ENCODE measurements at regions not wholly inside any gene's neighbourhood (a gene's known extent, or its start where the extent isn't known, plus 50 kb on each side); places are given as distances from the start of the nearest gene placed in this dataset.

DNA sequence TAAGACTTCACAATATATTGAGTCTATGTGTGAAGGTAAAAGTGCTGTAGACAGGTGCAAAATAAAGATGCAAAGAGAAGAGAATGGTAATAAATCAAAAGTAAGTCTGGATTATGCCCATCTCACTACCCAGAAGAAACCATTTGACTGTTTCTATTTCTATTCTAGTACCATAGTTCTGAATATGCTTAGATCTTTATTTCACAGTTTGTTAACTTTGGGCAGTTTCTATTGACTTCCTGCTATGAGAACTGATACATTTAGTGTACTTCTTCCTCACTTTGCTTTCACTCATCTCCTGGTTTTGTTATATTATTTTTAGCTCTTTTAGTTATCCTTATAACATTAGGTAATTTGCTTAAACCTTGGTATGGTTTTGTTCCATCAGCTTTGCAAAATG lies 94.9 kb downstream of the HS1BP3 start (continued):
- TF ChIP-seq, protein P1, sequence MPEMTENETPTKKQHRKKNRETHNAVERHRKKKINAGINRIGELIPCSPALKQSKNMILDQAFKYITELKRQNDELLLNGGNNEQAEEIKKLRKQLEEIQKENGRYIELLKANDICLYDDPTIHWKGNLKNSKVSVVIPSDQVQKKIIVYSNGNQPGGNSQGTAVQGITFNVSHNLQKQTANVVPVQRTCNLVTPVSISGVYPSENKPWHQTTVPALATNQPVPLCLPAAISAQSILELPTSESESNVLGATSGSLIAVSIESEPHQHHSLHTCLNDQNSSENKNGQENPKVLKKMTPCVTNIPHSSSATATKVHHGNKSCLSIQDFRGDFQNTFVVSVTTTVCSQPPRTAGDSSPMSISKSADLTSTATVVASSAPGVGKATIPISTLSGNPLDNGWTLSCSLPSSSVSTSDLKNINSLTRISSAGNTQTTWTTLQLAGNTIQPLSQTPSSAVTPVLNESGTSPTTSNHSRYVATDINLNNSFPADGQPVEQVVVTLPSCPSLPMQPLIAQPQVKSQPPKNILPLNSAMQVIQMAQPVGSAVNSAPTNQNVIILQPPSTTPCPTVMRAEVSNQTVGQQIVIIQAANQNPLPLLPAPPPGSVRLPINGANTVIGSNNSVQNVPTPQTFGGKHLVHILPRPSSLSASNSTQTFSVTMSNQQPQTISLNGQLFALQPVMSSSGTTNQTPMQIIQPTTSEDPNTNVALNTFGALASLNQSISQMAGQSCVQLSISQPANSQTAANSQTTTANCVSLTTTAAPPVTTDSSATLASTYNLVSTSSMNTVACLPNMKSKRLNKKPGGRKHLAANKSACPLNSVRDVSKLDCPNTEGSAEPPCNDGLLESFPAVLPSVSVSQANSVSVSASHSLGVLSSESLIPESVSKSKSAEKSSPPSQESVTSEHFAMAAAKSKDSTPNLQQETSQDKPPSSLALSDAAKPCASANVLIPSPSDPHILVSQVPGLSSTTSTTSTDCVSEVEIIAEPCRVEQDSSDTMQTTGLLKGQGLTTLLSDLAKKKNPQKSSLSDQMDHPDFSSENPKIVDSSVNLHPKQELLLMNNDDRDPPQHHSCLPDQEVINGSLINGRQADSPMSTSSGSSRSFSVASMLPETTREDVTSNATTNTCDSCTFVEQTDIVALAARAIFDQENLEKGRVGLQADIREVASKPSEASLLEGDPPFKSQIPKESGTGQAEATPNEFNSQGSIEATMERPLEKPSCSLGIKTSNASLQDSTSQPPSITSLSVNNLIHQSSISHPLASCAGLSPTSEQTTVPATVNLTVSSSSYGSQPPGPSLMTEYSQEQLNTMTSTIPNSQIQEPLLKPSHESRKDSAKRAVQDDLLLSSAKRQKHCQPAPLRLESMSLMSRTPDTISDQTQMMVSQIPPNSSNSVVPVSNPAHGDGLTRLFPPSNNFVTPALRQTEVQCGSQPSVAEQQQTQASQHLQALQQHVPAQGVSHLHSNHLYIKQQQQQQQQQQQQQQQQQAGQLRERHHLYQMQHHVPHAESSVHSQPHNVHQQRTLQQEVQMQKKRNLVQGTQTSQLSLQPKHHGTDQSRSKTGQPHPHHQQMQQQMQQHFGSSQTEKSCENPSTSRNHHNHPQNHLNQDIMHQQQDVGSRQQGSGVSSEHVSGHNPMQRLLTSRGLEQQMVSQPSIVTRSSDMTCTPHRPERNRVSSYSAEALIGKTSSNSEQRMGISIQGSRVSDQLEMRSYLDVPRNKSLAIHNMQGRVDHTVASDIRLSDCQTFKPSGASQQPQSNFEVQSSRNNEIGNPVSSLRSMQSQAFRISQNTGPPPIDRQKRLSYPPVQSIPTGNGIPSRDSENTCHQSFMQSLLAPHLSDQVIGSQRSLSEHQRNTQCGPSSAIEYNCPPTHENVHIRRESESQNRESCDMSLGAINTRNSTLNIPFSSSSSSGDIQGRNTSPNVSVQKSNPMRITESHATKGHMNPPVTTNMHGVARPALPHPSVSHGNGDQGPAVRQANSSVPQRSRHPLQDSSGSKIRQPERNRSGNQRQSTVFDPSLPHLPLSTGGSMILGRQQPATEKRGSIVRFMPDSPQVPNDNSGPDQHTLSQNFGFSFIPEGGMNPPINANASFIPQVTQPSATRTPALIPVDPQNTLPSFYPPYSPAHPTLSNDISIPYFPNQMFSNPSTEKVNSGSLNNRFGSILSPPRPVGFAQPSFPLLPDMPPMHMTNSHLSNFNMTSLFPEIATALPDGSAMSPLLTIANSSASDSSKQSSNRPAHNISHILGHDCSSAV (CRISPR knock-in tag; IDR thresholded peaks at IDR 0.05; ENCODE audit: borderline replicate concordance), result no peak

DNA sequence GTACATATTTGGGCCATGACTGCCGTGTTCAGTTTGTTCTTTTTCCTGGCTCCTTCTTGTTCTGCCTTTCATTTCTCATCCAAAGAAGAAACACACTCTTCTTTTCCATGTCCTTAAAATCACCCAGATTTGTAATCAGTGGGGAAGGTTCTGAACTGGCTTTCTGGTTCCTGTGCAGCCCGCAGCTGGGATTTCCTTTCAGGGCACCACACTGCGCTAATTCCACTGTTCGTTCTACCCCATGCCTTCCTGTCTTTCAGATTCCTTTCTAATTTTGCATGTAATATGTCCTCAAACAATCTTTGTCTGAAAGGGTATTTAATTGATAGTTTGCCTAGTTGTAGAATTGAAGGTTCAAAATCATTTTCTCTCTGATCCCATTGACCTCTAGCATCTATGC lies 94.1 kb downstream of the HS1BP3 start:
- Histone ChIP-seq H3K36me3 (replicated peaks in 1 of 2; ENCODE audit: control insufficient read depth in 1 of 2, insufficient read depth in 2 of 2, low read length in 2 of 2) (no peaks in the 10 kb centered on the region), H3K4me2 (ENCODE audit: low read depth, low read length) (no peak overlapping the region), H2AFZ (ENCODE audit: low read length) (no peak overlapping the region), H4K20me1 (ENCODE audit: insufficient read depth, low read length) (no peaks in the 10 kb centered on the region), H3K27ac (ENCODE audit: extremely low read length, insufficient read depth, low read length) (no peak overlapping the region), H3K9me3 (ENCODE audit: low read length) (no peaks in the 10 kb centered on the region), H3K4me1 (ENCODE audit: insufficient read depth, low read length) (peaks cover 43% of the 10 kb centered on the region), H3K27me3 (ENCODE audit: control insufficient read depth in 1 of 2, insufficient read depth in 2 of 2, low read length in 2 of 2) (no peaks in the 10 kb centered on the region), H3K9ac (ENCODE audit: insufficient read depth, low read depth, low read length) (no peak overlapping the region), H3K79me2 (ENCODE audit: insufficient read depth, low read length) (no peaks in the 10 kb centered on the region), H3K4me3 (replicated peaks in 1 of 3; ENCODE audit: insufficient read depth in 1 of 3, low read depth in 2 of 3, low read length in 3 of 3) (no peak overlapping the region)
- in situ Hi-C loops (cut with HindIII; ENCODE audit: extremely low pct_ligation_motif_present, low pct_unique_long_range_greater_than_20kb) (no loop called here), intact Hi-C loops (cut with micrococcal nuclease; ENCODE audit: unreplicated experiment) (no loop called here)
- no peak for FAIRE-seq
- no peak for DNase-seq (ENCODE audit: low spot score)
- ChIA-PET CTCF (ENCODE audit: low intra/inter-chr PET ratio, low total read pairs) (no interaction called here), POLR2A (interaction anchor here (0.8 to 1.0 kb wide), 2 partner anchors 18 to 28 kb away, joined by 4 read pairs; no protein-coding TSS in a partner anchor)
- BruUV-seq (replicated peaks), result no TSS peak
- no peak for ATAC-seq
- 97% methylated on average over 4 of the region's 4 CpGs for WGBS (ENCODE audit: low lambda C conversion rate)
- TF ChIP-seq, protein P2, sequence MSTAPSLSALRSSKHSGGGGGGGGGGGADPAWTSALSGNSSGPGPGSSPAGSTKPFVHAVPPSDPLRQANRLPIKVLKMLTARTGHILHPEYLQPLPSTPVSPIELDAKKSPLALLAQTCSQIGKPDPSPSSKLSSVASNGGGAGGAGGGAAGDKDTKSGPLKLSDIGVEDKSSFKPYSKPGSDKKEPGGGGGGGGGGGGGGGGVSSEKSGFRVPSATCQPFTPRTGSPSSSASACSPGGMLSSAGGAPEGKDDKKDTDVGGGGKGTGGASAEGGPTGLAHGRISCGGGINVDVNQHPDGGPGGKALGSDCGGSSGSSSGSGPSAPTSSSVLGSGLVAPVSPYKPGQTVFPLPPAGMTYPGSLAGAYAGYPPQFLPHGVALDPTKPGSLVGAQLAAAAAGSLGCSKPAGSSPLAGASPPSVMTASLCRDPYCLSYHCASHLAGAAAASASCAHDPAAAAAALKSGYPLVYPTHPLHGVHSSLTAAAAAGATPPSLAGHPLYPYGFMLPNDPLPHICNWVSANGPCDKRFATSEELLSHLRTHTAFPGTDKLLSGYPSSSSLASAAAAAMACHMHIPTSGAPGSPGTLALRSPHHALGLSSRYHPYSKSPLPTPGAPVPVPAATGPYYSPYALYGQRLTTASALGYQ (CRISPR knock-in tag; IDR thresholded peaks at IDR 0.05), result no peak
- TF ChIP-seq ZNF296 (CRISPR knock-in tag; conservative IDR thresholded peaks at IDR 0.05), result no peak
- TF ChIP-seq, protein P3, sequence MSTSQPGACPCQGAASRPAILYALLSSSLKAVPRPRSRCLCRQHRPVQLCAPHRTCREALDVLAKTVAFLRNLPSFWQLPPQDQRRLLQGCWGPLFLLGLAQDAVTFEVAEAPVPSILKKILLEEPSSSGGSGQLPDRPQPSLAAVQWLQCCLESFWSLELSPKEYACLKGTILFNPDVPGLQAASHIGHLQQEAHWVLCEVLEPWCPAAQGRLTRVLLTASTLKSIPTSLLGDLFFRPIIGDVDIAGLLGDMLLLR (CRISPR knock-in tag; IDR thresholded peaks at IDR 0.05), result no peak
- TF ChIP-seq ARID2 (CRISPR knock-in tag; IDR thresholded peaks at IDR 0.05; ENCODE audit: borderline replicate concordance), result no peak
- TF ChIP-seq, protein P4, sequence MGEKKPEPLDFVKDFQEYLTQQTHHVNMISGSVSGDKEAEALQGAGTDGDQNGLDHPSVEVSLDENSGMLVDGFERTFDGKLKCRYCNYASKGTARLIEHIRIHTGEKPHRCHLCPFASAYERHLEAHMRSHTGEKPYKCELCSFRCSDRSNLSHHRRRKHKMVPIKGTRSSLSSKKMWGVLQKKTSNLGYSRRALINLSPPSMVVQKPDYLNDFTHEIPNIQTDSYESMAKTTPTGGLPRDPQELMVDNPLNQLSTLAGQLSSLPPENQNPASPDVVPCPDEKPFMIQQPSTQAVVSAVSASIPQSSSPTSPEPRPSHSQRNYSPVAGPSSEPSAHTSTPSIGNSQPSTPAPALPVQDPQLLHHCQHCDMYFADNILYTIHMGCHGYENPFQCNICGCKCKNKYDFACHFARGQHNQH (CRISPR knock-in tag; IDR thresholded peaks at IDR 0.05), result no peak
- TF ChIP-seq ZNF761 (CRISPR knock-in tag; conservative IDR thresholded peaks at IDR 0.05), result no peak
- no peak for TF ChIP-seq MTA3 (CRISPR knock-in tag; IDR thresholded peaks at IDR 0.05)
- TF ChIP-seq, protein P5, sequence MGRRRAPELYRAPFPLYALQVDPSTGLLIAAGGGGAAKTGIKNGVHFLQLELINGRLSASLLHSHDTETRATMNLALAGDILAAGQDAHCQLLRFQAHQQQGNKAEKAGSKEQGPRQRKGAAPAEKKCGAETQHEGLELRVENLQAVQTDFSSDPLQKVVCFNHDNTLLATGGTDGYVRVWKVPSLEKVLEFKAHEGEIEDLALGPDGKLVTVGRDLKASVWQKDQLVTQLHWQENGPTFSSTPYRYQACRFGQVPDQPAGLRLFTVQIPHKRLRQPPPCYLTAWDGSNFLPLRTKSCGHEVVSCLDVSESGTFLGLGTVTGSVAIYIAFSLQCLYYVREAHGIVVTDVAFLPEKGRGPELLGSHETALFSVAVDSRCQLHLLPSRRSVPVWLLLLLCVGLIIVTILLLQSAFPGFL (CRISPR knock-in tag; IDR thresholded peaks at IDR 0.05), result no peak
- no peak for TF ChIP-seq ZNF747 (CRISPR knock-in tag; IDR thresholded peaks at IDR 0.05; ENCODE audit: borderline replicate concordance)

All from HepG2 (cell line).